Activated CD4-positive, alpha-beta memory T cell treated with anti-CD3 and anti-CD28 coated beads for 36 hours (primary cell): ENCODE measurements at regions not wholly inside any gene's neighbourhood (a gene's known extent, or its start where the extent isn't known, plus 50 kb on each side); places are given as distances from the start of the nearest gene placed in this dataset.

ENCODE experiments used
- CTCF ChIA-PET: fragments of 350-600 bp; sonication (Branson Sonifier 250); formaldehyde crosslinking; loops from one replicate; lab custom pipeline; 2021; ENCODE audit warnings: antibody characterized with exemption, inconsistent platforms; lab: Charles Lee
- POLR2A ChIA-PET: fragments of 350-600 bp; sonication (Branson Sonifier 250); formaldehyde crosslinking; loops from one replicate; lab custom pipeline; 2021; ENCODE audit warnings: antibody characterized with exemption; lab: Charles Lee
- DNase-seq: peaks from one replicate; pipeline ENCODE4 v3.0.0-alpha.2; 2020
- H3K27ac Mint-ChIP-seq: one replicate; pipeline ENCODE4 v1.8.0; 2021; ENCODE audit warnings: mixed read lengths
- H3K27me3 Mint-ChIP-seq: one replicate; pipeline ENCODE4 v1.8.0; 2021; ENCODE audit warnings: mixed read lengths
- H3K36me3 Mint-ChIP-seq: one replicate; pipeline ENCODE4 v1.8.0; 2021; ENCODE audit warnings: mixed read lengths
- H3K4me1 Mint-ChIP-seq: one replicate; pipeline ENCODE4 v1.8.0; 2021; ENCODE audit warnings: low read depth, mixed read lengths
- H3K4me3 Mint-ChIP-seq: one replicate; pipeline ENCODE4 v1.8.0; 2021; ENCODE audit warnings: mild to moderate bottlenecking, mixed read lengths
- H3K9me3 Mint-ChIP-seq: one replicate; pipeline ENCODE4 v1.8.0; 2021; ENCODE audit warnings: mixed read lengths
- intact Hi-C: fragments of 100-400 bp; cut with micrococcal nuclease; formaldehyde crosslinking; loops from one replicate; pipeline ENCODE4 v1.15.1; 2023

- intact Hi-C loops: loop anchor here (1.0 to 2.0 kb wide), 2 partner anchors 40 to 857 kb away; no protein-coding TSS in a partner anchor
- Mint-ChIP-seq H3K27ac (no peak overlapping the region), H3K36me3 (no peaks in the 10 kb centered on the region), H3K27me3 (no peaks in the 10 kb centered on the region), H3K4me1 (peaks cover 10% of the 10 kb centered on the region), H3K4me3 (no peak overlapping the region), H3K9me3 (no peaks in the 10 kb centered on the region)
- no peak for DNase-seq
- ChIA-PET CTCF (no interaction called here), POLR2A (no interaction called here)
Measured at GRCh38 chr1:194338241-194338948, 1152.0 kb upstream of the B3GALT2 start.

DNA sequence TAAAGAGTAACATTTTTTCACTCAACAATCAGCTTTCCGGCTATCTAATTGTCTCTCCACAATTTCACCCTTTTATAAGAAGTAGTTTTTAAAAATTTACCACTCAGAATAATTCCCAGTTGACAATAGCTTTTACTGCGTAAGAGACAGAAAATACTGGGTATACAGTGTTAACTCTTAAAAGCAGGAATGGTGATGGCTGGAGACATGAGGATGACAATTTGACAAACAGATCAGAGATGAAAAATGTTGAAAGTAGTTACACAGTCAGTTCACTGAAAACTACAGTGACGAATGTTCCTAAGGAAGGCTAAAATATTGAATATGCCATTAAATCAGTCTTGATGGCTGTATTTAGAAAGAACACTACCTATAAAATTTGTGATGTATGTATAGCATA lies 1146.8 kb upstream of the B3GALT2 start:
- Mint-ChIP-seq H3K27me3 (peaks cover 2% of the 10 kb centered on the region), H3K4me1 (peaks cover 4% of the 10 kb centered on the region), H3K36me3 (no peaks in the 10 kb centered on the region), H3K27ac (no peak overlapping the region), H3K4me3 (no peak overlapping the region), H3K9me3 (no peaks in the 10 kb centered on the region)
- ChIA-PET CTCF (no interaction called here), POLR2A (no interaction called here)
- no peak for DNase-seq
- intact Hi-C loops: no loop called here

GRCh38 chr1:194331758-194332157 lies 1145.3 kb upstream of the B3GALT2 start:
- Mint-ChIP-seq H3K27me3 (peaks cover 2% of the 10 kb centered on the region), H3K36me3 (no peaks in the 10 kb centered on the region), H3K27ac (no peak overlapping the region), H3K4me3 (no peak overlapping the region), H3K4me1 (no peaks in the 10 kb centered on the region), H3K9me3 (no peaks in the 10 kb centered on the region)
- POLR2A ChIA-PET: no interaction called here
- CTCF ChIA-PET: no interaction called here
- intact Hi-C loops: no loop called here
- DNase-seq: no peak

DNA sequence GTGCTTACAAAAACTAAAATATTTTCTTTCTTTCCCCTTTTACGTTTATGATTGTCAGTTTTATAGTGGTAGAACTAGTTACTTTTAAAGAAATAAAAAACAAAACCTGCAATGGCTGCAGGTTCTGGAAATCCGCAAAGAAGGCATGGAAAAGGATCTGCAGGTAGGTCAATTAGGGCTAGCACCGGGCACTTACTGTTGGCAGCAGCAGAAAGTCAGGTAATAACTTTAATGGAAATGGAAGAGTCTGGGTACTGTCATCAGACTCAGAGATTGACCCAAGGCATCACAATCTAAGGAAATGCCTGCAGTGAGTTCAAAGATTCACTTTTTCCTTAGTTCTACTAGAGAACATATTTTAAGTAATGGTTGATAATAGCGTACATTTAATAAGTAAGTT lies 1136.3 kb upstream of the B3GALT2 start:
- no peaks in the 10 kb centered on the region for H3K27me3 Mint-ChIP-seq
- no peaks in the 10 kb centered on the region for H3K9me3 Mint-ChIP-seq
- CTCF ChIA-PET: no interaction called here
- no peaks in the 10 kb centered on the region for H3K36me3 Mint-ChIP-seq
- no peak overlapping the region for H3K27ac Mint-ChIP-seq
- POLR2A ChIA-PET: no interaction called here
- intact Hi-C loops: no loop called here
- no peaks in the 10 kb centered on the region for H3K4me1 Mint-ChIP-seq
- H3K4me3 Mint-ChIP-seq: no peak overlapping the region
- DNase-seq: no peak

- no peaks in the 10 kb centered on the region for H3K4me1 Mint-ChIP-seq
- H3K36me3 Mint-ChIP-seq: peaks cover 1% of the 10 kb centered on the region
- DNase-seq: no peak
- intact Hi-C loops: no loop called here
- H3K4me3 Mint-ChIP-seq: no peak overlapping the region
- CTCF ChIA-PET: no interaction called here
- POLR2A ChIA-PET: no interaction called here
- H3K9me3 Mint-ChIP-seq: no peaks in the 10 kb centered on the region
- H3K27ac Mint-ChIP-seq: no peak overlapping the region
- H3K27me3 Mint-ChIP-seq: no peaks in the 10 kb centered on the region
Measured at GRCh38 chr1:194318790-194319280, 1132.4 kb upstream of the B3GALT2 start.

GRCh38 chr1:194309697-194310096 lies 1123.3 kb upstream of the B3GALT2 start:
- ChIA-PET CTCF (no interaction called here), POLR2A (no interaction called here)
- intact Hi-C loops: no loop called here
- Mint-ChIP-seq H3K27ac (no peak overlapping the region), H3K9me3 (no peaks in the 10 kb centered on the region), H3K4me3 (no peak overlapping the region), H3K27me3 (no peaks in the 10 kb centered on the region), H3K4me1 (no peaks in the 10 kb centered on the region), H3K36me3 (no peaks in the 10 kb centered on the region)
- no peak for DNase-seq

- intact Hi-C loops: no loop called here
- H3K9me3 Mint-ChIP-seq: no peaks in the 10 kb centered on the region
- no peaks in the 10 kb centered on the region for H3K27me3 Mint-ChIP-seq
- CTCF ChIA-PET: no interaction called here
- no peaks in the 10 kb centered on the region for H3K36me3 Mint-ChIP-seq
- H3K27ac Mint-ChIP-seq: no peak overlapping the region
- POLR2A ChIA-PET: no interaction called here
- H3K4me3 Mint-ChIP-seq: no peak overlapping the region
- H3K4me1 Mint-ChIP-seq: no peaks in the 10 kb centered on the region
- DNase-seq: no peak
Measured at GRCh38 chr1:194309269-194309668, 1122.9 kb upstream of the B3GALT2 start.

- no peak overlapping the region for H3K4me3 Mint-ChIP-seq
- H3K4me1 Mint-ChIP-seq: peaks cover 28% of the 10 kb centered on the region
- H3K36me3 Mint-ChIP-seq: no peaks in the 10 kb centered on the region
- H3K27ac Mint-ChIP-seq: no peak overlapping the region
- no peaks in the 10 kb centered on the region for H3K27me3 Mint-ChIP-seq
- ChIA-PET POLR2A (no interaction called here), CTCF (no interaction called here)
- intact Hi-C loops: no loop called here
- no peaks in the 10 kb centered on the region for H3K9me3 Mint-ChIP-seq
- DNase-seq: no peak
Measured at GRCh38 chr1:194300776-194301175, 1114.4 kb upstream of the B3GALT2 start.

DNA sequence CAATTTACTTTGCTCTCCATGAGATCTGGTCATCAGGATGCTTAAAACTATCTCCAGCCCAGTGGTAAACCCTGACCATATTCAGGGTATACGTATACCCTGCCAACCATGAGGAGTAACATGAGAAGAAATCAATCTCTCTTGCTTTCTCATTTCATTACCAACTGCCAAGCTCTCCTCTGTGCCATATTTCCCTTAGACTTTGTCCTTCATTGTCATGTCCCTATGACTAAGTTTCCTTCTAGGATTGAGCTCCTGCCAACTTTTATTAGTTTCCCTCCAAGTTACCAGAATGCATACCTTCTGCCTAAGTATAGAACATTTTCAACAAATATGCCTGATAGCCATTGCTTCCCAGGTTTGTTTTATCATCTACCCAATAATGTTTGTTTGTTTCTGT lies 1113.9 kb upstream of the B3GALT2 start:
- H3K27ac Mint-ChIP-seq: no peak overlapping the region
- no peak for DNase-seq
- no peaks in the 10 kb centered on the region for H3K9me3 Mint-ChIP-seq
- peaks cover 32% of the 10 kb centered on the region for H3K4me1 Mint-ChIP-seq
- no peak overlapping the region for H3K4me3 Mint-ChIP-seq
- POLR2A ChIA-PET: no interaction called here
- CTCF ChIA-PET: no interaction called here
- intact Hi-C loops: no loop called here
- no peaks in the 10 kb centered on the region for H3K36me3 Mint-ChIP-seq
- H3K27me3 Mint-ChIP-seq: no peaks in the 10 kb centered on the region

GRCh38 chr1:194298007-194298598 lies 1111.7 kb upstream of the B3GALT2 start:
- Mint-ChIP-seq H3K4me1 (peaks cover 43% of the 10 kb centered on the region), H3K4me3 (no peak overlapping the region), H3K27ac (peak overlapping the region; percentile 81), H3K9me3 (no peaks in the 10 kb centered on the region), H3K27me3 (no peaks in the 10 kb centered on the region), H3K36me3 (no peaks in the 10 kb centered on the region)
- no peak for DNase-seq
- ChIA-PET CTCF (no interaction called here), POLR2A (no interaction called here)
- intact Hi-C loops: loop anchor here (1.0 to 10.0 kb wide), 6 partner anchors 9 to 841 kb away; no protein-coding TSS in a partner anchor

DNA sequence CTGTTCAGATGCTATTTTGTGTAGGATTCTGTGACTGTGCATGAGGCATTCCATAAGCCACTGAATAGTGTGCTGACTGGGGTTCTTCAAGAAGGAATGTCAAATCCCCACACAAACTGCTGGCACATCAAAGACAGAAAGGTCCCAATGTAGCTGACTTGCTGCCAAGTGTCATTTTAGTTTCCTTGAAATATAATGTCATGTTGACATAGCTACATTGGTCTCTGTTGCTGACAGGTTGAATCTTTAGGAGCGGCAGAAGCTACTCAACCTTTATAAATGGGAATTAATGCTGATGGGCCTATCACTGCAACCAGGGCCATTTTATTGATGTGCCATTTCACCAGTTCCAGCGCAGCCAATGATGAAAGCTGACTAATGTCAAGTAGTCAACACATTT lies 1110.7 kb upstream of the B3GALT2 start:
- no peak overlapping the region for H3K4me3 Mint-ChIP-seq
- no peaks in the 10 kb centered on the region for H3K27me3 Mint-ChIP-seq
- POLR2A ChIA-PET: no interaction called here
- H3K4me1 Mint-ChIP-seq: peaks cover 43% of the 10 kb centered on the region
- intact Hi-C loops: loop anchor here (5.0 to 10.0 kb wide), 4 partner anchors 70 to 840 kb away; no protein-coding TSS in a partner anchor
- H3K9me3 Mint-ChIP-seq: no peaks in the 10 kb centered on the region
- H3K27ac Mint-ChIP-seq: no peak overlapping the region
- no peaks in the 10 kb centered on the region for H3K36me3 Mint-ChIP-seq
- CTCF ChIA-PET: no interaction called here
- DNase-seq: no peak

- CTCF ChIA-PET: no interaction called here
Measured at GRCh38 chr1:194296201-194296600, 1109.8 kb upstream of the B3GALT2 start.

More at GRCh38 chr1:194296201-194296600, 1109.8 kb upstream of the B3GALT2 start:
- H3K9me3 Mint-ChIP-seq: no peaks in the 10 kb centered on the region
- DNase-seq: no peak
- no peaks in the 10 kb centered on the region for H3K27me3 Mint-ChIP-seq
- peaks cover 44% of the 10 kb centered on the region for H3K4me1 Mint-ChIP-seq
- H3K36me3 Mint-ChIP-seq: no peaks in the 10 kb centered on the region
- POLR2A ChIA-PET: no interaction called here
- intact Hi-C loops: loop anchor here (5.0 to 10.0 kb wide), 4 partner anchors 69 to 839 kb away; no protein-coding TSS in a partner anchor
- no peak overlapping the region for H3K4me3 Mint-ChIP-seq
- no peak overlapping the region for H3K27ac Mint-ChIP-seq
